GM21528 (cell line): ENCODE measurements at regions not wholly inside any gene's neighbourhood (a gene's known extent, or its start where the extent isn't known, plus 50 kb on each side); places are given as distances from the start of the nearest gene placed in this dataset.
"Not testable (repeated sequence)": the region's sequence is repeated elsewhere in the genome, so short reads cannot be mapped to it uniquely, and the experiment has no call there.

ENCODE experiments used
- ATAC-seq: cut with Tn5 transposase; IDR thresholded peaks from one replicate; pipeline ENCODE4 v1.9.1; 2021; ENCODE audit warnings: mild to moderate bottlenecking, moderate library complexity; ENCODE audit not compliant: unreplicated experiment, low FRiP score

GRCh38 chr12:69170293-69170692 lies 69.1 kb upstream of the CPSF6 start:
- no peak for ATAC-seq

- no peak for ATAC-seq
Observed at GRCh38 chr12:69171881-69172280, 67.5 kb upstream of the CPSF6 start.

GRCh38 chr12:69172491-69172890 lies 66.9 kb upstream of the CPSF6 start:
- ATAC-seq: no peak

GRCh38 chr12:69173368-69173767 lies 66.0 kb upstream of the CPSF6 start:
- ATAC-seq: no peak

GRCh38 chr12:69179786-69180185 lies 59.6 kb upstream of the CPSF6 start:
- ATAC-seq: no peak

GRCh38 chr12:69187572-69187971 lies 51.8 kb upstream of the CPSF6 start:
- ATAC-seq: not testable (repeated sequence)

- ATAC-seq: no peak
Observed at GRCh38 chr12:69189378-69189978, 49.9 kb upstream of the CPSF6 start.
